ENCODE measurements at regions not wholly inside any gene's neighbourhood (a gene's known extent, or its start where the extent isn't known, plus 50 kb on each side); places are given as distances from the start of the nearest gene placed in this dataset.
"Not testable (repeated sequence)": the region's sequence is repeated elsewhere in the genome, so short reads cannot be mapped to it uniquely, and the experiment has no call there.

GRCh38 chr3:877001-877400, 215.8 kb upstream of the CNTN6 start:
- Mint-ChIP-seq H3K4me1 (no peaks in the 10 kb centered on the region), H3K27ac (no peak overlapping the region), H3K4me3 (no peak overlapping the region), H3K9me3 (peaks cover 0 to 14% (median 4%) of the 10 kb centered on the region in 9 donors), H3K27me3 (peaks cover 0 to 1% (median 0%) of the 10 kb centered on the region in 5 donors), H3K36me3 (no peaks in the 10 kb centered on the region)
- DNase-seq, result no peak
- ATAC-seq, result no peak
- POLR2A ChIA-PET, result no interaction called here

- H3K4me3 Mint-ChIP-seq, result no peak overlapping the region
- DNase-seq, result no peak
- POLR2A ChIA-PET, result no interaction called here
- no peaks in the 10 kb centered on the region for H3K36me3 Mint-ChIP-seq
- no peak for ATAC-seq
- peaks cover 0 to 11% (median 4%) of the 10 kb centered on the region in 9 donors for H3K9me3 Mint-ChIP-seq
- H3K4me1 Mint-ChIP-seq, result no peaks in the 10 kb centered on the region
- no peak overlapping the region for H3K27ac Mint-ChIP-seq
- peaks cover 0 to 1% (median 0%) of the 10 kb centered on the region in 5 donors for H3K27me3 Mint-ChIP-seq
These were observed 214.1 kb upstream of the CNTN6 start for GRCh38 chr3:878746-879145.

- no peak for ATAC-seq
- H3K36me3 Mint-ChIP-seq, result no peaks in the 10 kb centered on the region
- POLR2A ChIA-PET, result no interaction called here
- H3K27ac Mint-ChIP-seq, result no peak overlapping the region
- H3K4me3 Mint-ChIP-seq, result no peak overlapping the region
- peaks cover 0 to 1% (median 0%) of the 10 kb centered on the region in 5 donors for H3K27me3 Mint-ChIP-seq
- DNase-seq, result no peak
- no peaks in the 10 kb centered on the region for H3K4me1 Mint-ChIP-seq
- peaks cover 0 to 12% (median 4%) of the 10 kb centered on the region in 9 donors for H3K9me3 Mint-ChIP-seq
These were observed 212.5 kb upstream of the CNTN6 start for GRCh38 chr3:880371-880770.

GRCh38 chr3:882533-882932, 210.3 kb upstream of the CNTN6 start:
- Mint-ChIP-seq H3K9me3 (peaks cover 0 to 14% (median 5%) of the 10 kb centered on the region in 9 donors), H3K4me3 (no peak overlapping the region), H3K27ac (no peak overlapping the region), H3K4me1 (no peaks in the 10 kb centered on the region), H3K27me3 (peaks cover 0 to 1% (median 0%) of the 10 kb centered on the region in 5 donors), H3K36me3 (no peaks in the 10 kb centered on the region)
- POLR2A ChIA-PET, result interaction anchor here (0.7 kb wide), 1 partner anchor 33 kb away, joined by 3 read pairs; no protein-coding TSS in a partner anchor
- DNase-seq (no peak), ATAC-seq (no peak)

- Mint-ChIP-seq H3K27me3 (no peaks in the 10 kb centered on the region), H3K27ac (no peak overlapping the region), H3K9me3 (peaks cover 12 to 37% (median 18%) of the 10 kb centered on the region in 9 donors), H3K36me3 (peaks cover 0 to 11% (median 2%) of the 10 kb centered on the region in 3 donors), H3K4me3 (no peak overlapping the region), H3K4me1 (no peaks in the 10 kb centered on the region)
- DNase-seq (no peak), ATAC-seq (no peak)
- POLR2A ChIA-PET, result no interaction called here
These were observed 190.7 kb upstream of the CNTN6 start for GRCh38 chr3:901953-902778.

GRCh38 chr3:905217-905616, 187.6 kb upstream of the CNTN6 start:
- Mint-ChIP-seq H3K4me3 (no peak overlapping the region), H3K27me3 (no peaks in the 10 kb centered on the region), H3K36me3 (peaks cover 0 to 11% (median 2%) of the 10 kb centered on the region in 3 donors), H3K27ac (no peak overlapping the region), H3K9me3 (peaks cover 13 to 37% (median 18%) of the 10 kb centered on the region in 9 donors), H3K4me1 (no peaks in the 10 kb centered on the region)
- POLR2A ChIA-PET, result no interaction called here
- ATAC-seq (no peak), DNase-seq (no peak)

- H3K9me3 Mint-ChIP-seq, result peaks cover 6 to 31% (median 18%) of the 10 kb centered on the region in 9 donors
- no peaks in the 10 kb centered on the region for H3K4me1 Mint-ChIP-seq
- POLR2A ChIA-PET, result no interaction called here
- H3K36me3 Mint-ChIP-seq, result peaks cover 0 to 4% (median 0%) of the 10 kb centered on the region in 3 donors
- no peaks in the 10 kb centered on the region for H3K27me3 Mint-ChIP-seq
- H3K4me3 Mint-ChIP-seq, result no peak overlapping the region
- no peak for ATAC-seq
- no peak overlapping the region for H3K27ac Mint-ChIP-seq
- no peak for DNase-seq
These were observed 186.1 kb upstream of the CNTN6 start for GRCh38 chr3:906739-907138.

- Mint-ChIP-seq H3K9me3 (peaks cover 0 to 27% (median 6%) of the 10 kb centered on the region in 9 donors), H3K4me3 (no peak overlapping the region), H3K27me3 (no peaks in the 10 kb centered on the region), H3K27ac (no peak overlapping the region), H3K36me3 (no peaks in the 10 kb centered on the region), H3K4me1 (no peaks in the 10 kb centered on the region)
- POLR2A ChIA-PET, result no interaction called here
- DNase-seq, result no peak
- no peak for ATAC-seq
These were observed 184.0 kb upstream of the CNTN6 start for GRCh38 chr3:908839-909238.

GRCh38 chr3:912717-913116, 180.1 kb upstream of the CNTN6 start:
- H3K4me1 Mint-ChIP-seq, DNase-seq, POLR2A ChIA-PET, H3K27me3 Mint-ChIP-seq, H3K36me3 Mint-ChIP-seq, ATAC-seq, H3K4me3 Mint-ChIP-seq, H3K27ac Mint-ChIP-seq: not testable (repeated sequence)
- H3K9me3 Mint-ChIP-seq, result peaks cover 0 to 27% (median 3%) of the 10 kb centered on the region in 9 donors

- POLR2A ChIA-PET, result no interaction called here
These were observed 169.5 kb upstream of the CNTN6 start for GRCh38 chr3:923161-923910.

GRCh38 chr3:930866-931265, 162.0 kb upstream of the CNTN6 start:
- POLR2A ChIA-PET, result no interaction called here
- peaks cover 0 to 22% (median 3%) of the 10 kb centered on the region in 9 donors for H3K9me3 Mint-ChIP-seq
- no peak overlapping the region for H3K27ac Mint-ChIP-seq
- ATAC-seq (no peak), DNase-seq (no peak)
- H3K36me3 Mint-ChIP-seq, result peaks cover 0 to 5% (median 0%) of the 10 kb centered on the region in 3 donors
- H3K4me3 Mint-ChIP-seq, result no peak overlapping the region
- no peaks in the 10 kb centered on the region for H3K27me3 Mint-ChIP-seq
- no peaks in the 10 kb centered on the region for H3K4me1 Mint-ChIP-seq

More at GRCh38 chr3:923161-923910, 169.5 kb upstream of the CNTN6 start:
- Mint-ChIP-seq H3K36me3 (no peaks in the 10 kb centered on the region), H3K4me1 (no peaks in the 10 kb centered on the region), H3K4me3 (no peak overlapping the region), H3K27me3 (no peaks in the 10 kb centered on the region), H3K9me3 (peaks cover 0 to 13% (median 0%) of the 10 kb centered on the region in 9 donors), H3K27ac (no peak overlapping the region)
- DNase-seq (no peak), ATAC-seq (no peak)

- POLR2A ChIA-PET, result no interaction called here
- Mint-ChIP-seq H3K27ac (no peak overlapping the region), H3K27me3 (no peaks in the 10 kb centered on the region), H3K4me3 (no peak overlapping the region), H3K4me1 (no peaks in the 10 kb centered on the region), H3K36me3 (peaks cover 0 to 5% (median 0%) of the 10 kb centered on the region in 3 donors), H3K9me3 (peaks cover 0 to 27% (median 3%) of the 10 kb centered on the region in 9 donors)
- DNase-seq (no peak), ATAC-seq (no peak)
These were observed 159.5 kb upstream of the CNTN6 start for GRCh38 chr3:933326-933725.

- H3K27ac Mint-ChIP-seq, result no peak overlapping the region
- H3K9me3 Mint-ChIP-seq, result peaks cover 0 to 18% (median 4%) of the 10 kb centered on the region in 9 donors
- ATAC-seq, result no peak
- peaks cover 0 to 6% (median 0%) of the 10 kb centered on the region in 3 donors for H3K36me3 Mint-ChIP-seq
- DNase-seq, result no peak
- no peak overlapping the region for H3K4me3 Mint-ChIP-seq
- no peaks in the 10 kb centered on the region for H3K4me1 Mint-ChIP-seq
- POLR2A ChIA-PET, result no interaction called here
- no peaks in the 10 kb centered on the region for H3K27me3 Mint-ChIP-seq
These were observed 148.0 kb upstream of the CNTN6 start for GRCh38 chr3:944786-945185.

Data from naive thymus-derived CD8-positive, alpha-beta T cell (primary cell).